Lower leg skin (tissue), 4 donors: ENCODE measurements at regions not wholly inside any gene's neighbourhood (a gene's known extent, or its start where the extent isn't known, plus 50 kb on each side); places are given as distances from the start of the nearest gene placed in this dataset.

Source experiments
- DNase-seq, 2 donors: peaks; one replicate each; pipeline ENCODE4 v3.0.0-alpha.2; 2019; ENCODE audit warnings: low spot score in 2 of 2
- H3K4me3 ChIP-seq: fragments of 200-600 bp; sonication (generic); 2 replicates; pipeline ENCODE4 v1.5.1; 2017; ENCODE audit warnings: mild to moderate bottlenecking, low read depth; ENCODE audit not compliant: poor library complexity, severe bottlenecking
- POLR2A ChIP-seq, 2 donors: fragments of 450-650 bp; IDR thresholded peaks; one replicate each; pipeline ENCODE4 v1.6.1; 2016 to 2017; ENCODE audit warnings: antibody characterized with exemption in 2 of 2, mild to moderate bottlenecking in 1 of 2, moderate library complexity in 1 of 2
- WGBS, 2 donors: methylation state at CpG; one replicate each; pipeline ENCODE4 v1.1.5; 2018; 5-methylcytosine and 5-hydroxymethylcytosine counted together
- intact Hi-C: fragments of 100-400 bp; cut with DNase I; formaldehyde crosslinking; loops from one replicate; pipeline ENCODE4 v1.15.0; 2023; ENCODE audit warnings: low total_unique reads
- TF ChIP-seq, protein P1 (sequence below), 3 donors: fragments of 450-650 bp; IDR thresholded peaks; one replicate each; pipeline ENCODE4 v1.5.1; 2016; ENCODE audit warnings: antibody characterized with exemption in 3 of 3, mild to moderate bottlenecking in 3 of 3, moderate library complexity in 2 of 3

DNA sequence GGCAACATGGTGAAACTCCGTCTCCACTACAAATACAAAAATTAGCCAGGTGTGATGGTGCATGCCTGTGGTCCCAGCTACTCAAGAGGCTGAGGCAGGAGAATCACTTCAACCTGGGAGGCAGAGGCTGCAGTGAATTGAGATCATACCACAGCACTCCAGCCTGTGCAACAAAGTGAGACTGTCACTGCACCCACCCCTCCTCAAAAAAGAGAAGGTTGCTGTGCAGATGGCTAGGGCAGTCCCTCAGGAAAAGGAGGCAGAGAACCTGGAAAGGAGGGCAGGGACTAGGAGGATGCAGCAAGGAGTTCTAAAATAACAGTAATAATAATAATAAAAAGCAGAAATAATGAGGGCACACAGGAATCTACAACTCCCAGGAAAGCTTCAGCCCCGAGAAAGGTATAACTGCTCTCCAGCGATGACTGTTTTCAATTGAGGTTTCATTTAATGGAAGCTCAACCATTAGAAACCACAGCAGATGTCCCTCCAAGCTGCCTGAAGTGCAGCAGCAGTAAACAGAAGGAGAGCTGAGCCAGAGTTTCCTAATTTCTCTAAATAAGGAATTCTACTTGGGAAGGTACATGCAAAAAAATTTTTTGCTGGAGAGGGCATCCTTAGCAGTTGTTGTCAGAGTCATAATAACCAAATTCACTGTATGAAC, 326.5 kb downstream of the GATA3 start:
- no peak overlapping the region for H3K4me3 ChIP-seq
- intact Hi-C loops: no loop called here
- WGBS, 2 donors: 80 to 94% methylated on average over 2 to 3 of the region's 3 CpGs
- no peak for TF ChIP-seq POLR2A (IDR thresholded peaks at IDR 0.05)
- TF ChIP-seq, protein P1, sequence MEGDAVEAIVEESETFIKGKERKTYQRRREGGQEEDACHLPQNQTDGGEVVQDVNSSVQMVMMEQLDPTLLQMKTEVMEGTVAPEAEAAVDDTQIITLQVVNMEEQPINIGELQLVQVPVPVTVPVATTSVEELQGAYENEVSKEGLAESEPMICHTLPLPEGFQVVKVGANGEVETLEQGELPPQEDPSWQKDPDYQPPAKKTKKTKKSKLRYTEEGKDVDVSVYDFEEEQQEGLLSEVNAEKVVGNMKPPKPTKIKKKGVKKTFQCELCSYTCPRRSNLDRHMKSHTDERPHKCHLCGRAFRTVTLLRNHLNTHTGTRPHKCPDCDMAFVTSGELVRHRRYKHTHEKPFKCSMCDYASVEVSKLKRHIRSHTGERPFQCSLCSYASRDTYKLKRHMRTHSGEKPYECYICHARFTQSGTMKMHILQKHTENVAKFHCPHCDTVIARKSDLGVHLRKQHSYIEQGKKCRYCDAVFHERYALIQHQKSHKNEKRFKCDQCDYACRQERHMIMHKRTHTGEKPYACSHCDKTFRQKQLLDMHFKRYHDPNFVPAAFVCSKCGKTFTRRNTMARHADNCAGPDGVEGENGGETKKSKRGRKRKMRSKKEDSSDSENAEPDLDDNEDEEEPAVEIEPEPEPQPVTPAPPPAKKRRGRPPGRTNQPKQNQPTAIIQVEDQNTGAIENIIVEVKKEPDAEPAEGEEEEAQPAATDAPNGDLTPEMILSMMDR (IDR thresholded peaks at IDR 0.05): no peak
- DNase-seq: no peak

DNA sequence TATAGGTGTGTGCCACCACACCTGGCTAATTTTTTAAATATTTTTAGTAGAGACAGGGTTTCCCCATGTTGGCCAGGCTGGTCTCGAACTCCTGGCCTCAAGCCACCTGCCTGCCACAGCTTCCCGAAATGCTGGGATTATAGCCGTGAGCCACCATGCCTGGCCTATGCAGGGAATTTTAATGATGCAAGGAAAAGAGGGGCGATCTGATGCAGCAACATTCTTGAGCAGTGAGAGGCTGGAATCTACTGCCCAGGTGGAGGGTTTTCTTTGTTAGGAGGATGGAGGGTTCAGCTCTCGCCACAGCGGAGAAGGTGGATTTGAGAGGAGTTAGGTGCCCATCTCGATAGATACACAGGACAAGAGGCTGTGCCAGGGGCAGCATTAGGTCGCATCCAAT, 332.3 kb downstream of the GATA3 start:
- intact Hi-C loops: no loop called here
- 93 to 94% methylated on average over 8 of the region's 8 CpGs for WGBS, 2 donors
- TF ChIP-seq, protein P1 (IDR thresholded peaks at IDR 0.05): no peak
- no peak for TF ChIP-seq POLR2A (IDR thresholded peaks at IDR 0.05)
- no peak overlapping the region for H3K4me3 ChIP-seq
- no peak for DNase-seq

DNA sequence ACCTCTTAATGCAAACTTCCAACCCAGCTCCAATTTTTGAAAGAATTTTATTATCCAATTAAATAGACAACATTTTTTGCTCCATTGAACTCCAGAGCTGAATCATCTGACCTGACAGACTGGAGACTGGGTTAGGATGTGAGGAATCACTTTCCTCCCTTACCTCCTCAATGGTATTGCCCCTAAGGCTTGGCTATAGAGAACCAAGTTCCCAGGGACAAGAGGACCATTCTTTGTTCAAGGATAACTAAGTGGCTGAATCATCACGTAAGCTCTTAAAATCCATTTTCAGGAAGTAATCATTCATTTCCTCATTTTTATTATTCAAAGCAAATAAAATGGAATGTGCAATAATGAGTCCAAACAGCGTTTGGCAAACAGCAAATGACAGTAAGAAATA, 335.1 kb downstream of the GATA3 start:
- no peak for TF ChIP-seq POLR2A (IDR thresholded peaks at IDR 0.05)
- TF ChIP-seq, protein P1 (IDR thresholded peaks at IDR 0.05): no peak
- no peak for DNase-seq
- WGBS, 2 donors: 36 to 43% methylated on average over 2 of the region's 2 CpGs
- no peak overlapping the region for H3K4me3 ChIP-seq
- intact Hi-C loops: no loop called here

DNA sequence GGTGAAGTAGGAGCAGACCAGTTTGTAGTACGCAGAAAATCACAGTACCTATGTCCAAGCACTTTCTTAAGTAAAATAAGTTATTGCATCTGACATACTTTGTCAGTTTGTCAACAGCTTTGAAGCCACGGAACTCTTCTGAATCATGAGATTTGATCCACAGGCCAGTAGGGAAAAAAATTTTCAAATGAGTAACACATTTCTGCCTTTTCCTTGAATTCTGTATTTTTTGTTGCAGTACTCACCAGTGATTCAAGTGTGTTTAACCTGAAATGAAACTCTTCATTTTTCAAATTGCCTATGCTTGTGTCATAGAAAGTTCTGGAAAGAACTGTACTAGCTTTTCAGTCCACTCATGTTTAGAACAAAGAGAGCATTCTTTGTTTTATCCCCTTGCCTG, 337.7 kb downstream of the GATA3 start:
- H3K4me3 ChIP-seq: no peak overlapping the region
- WGBS, 2 donors: 58 to 76% methylated on average over 2 of the region's 2 CpGs
- intact Hi-C loops: no loop called here
- no peak for DNase-seq
- no peak for TF ChIP-seq POLR2A (IDR thresholded peaks at IDR 0.05)
- TF ChIP-seq, protein P1 (IDR thresholded peaks at IDR 0.05): no peak

DNA sequence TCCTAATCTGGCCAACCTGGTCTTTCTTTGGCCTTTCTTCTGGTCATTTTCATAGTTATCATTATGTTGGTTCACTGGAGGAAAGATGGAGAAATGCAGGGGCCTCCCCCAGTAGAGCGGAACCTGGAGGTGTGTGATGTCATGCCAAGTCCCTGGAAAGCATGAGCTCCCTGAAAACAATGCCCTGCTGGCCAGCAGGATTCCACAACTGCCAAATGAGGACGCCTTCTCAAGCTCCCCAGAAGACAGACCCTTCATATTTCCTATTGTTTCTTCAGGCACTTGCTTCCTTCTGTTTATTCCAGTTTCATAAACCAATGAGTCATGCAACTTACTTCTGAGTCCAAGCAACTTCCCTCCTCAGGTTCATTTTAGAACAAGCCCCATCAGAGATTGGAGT, 339.0 kb downstream of the GATA3 start:
- intact Hi-C loops: no loop called here
- DNase-seq: no peak
- H3K4me3 ChIP-seq: no peak overlapping the region
- TF ChIP-seq, protein P1 (IDR thresholded peaks at IDR 0.05): no peak
- TF ChIP-seq POLR2A (IDR thresholded peaks at IDR 0.05): no peak
- WGBS, 2 donors: 73 to 80% methylated on average over 2 of the region's 2 CpGs

DNA sequence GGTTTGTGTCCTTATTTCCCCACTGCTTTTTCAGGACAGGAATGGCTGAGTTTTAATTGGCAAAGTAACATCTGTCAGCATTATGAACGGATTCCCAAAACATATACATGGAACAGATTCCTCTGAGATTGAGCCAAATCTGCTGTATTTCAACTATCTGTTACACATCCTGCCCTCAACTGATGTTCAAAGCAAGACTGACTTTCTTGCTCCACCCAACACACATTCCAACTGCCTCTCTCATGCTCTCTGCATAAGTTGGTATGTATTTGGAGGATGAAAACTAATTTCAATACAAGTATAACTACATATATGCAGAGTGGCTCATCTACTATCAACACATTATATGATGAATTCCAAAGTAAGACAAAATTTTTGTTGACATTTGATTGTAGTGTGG, 342.2 kb downstream of the GATA3 start:
- 20 to 25% methylated on average over 1 of the region's 1 CpG for WGBS, 2 donors
- intact Hi-C loops: no loop called here
- DNase-seq: no peak
- no peak overlapping the region for H3K4me3 ChIP-seq
- TF ChIP-seq POLR2A (IDR thresholded peaks at IDR 0.05): no peak
- TF ChIP-seq, protein P1 (IDR thresholded peaks at IDR 0.05): no peak
